BLaER1 treated with 17β-estradiol and CSF1 and Interleukin-3, amounts not matched to agents 10 nM and 100 nM (cell line): ENCODE measurements at regions not wholly inside any gene's neighbourhood (a gene's known extent, or its start where the extent isn't known, plus 50 kb on each side); places are given as distances from the start of the nearest gene placed in this dataset.

Experiments
- H3K27ac ChIP-seq, 11 experiments: shearing (Covaris generic); formaldehyde crosslinking; 2 replicates each; pipeline ENCODE4 v1.8.1; 2022
- H3K27me3 ChIP-seq, 11 experiments: shearing (Covaris generic); formaldehyde crosslinking; 2 replicates each; pipeline ENCODE4 v1.8.1; 2022
- H3K36me3 ChIP-seq, 11 experiments: shearing (Covaris generic); formaldehyde crosslinking; 2 replicates each; pipeline ENCODE4 v1.8.1; 2022
- H3K4me1 ChIP-seq, 10 experiments: shearing (Covaris generic); formaldehyde crosslinking; 2 replicates each; pipeline ENCODE4 v1.8.1; 2022
- H3K4me2 ChIP-seq, 11 experiments: shearing (Covaris generic); formaldehyde crosslinking; 2 replicates each; pipeline ENCODE4 v1.8.1; 2022
- H3K4me3 ChIP-seq, 10 experiments: shearing (Covaris generic); formaldehyde crosslinking; 2 replicates each; pipeline ENCODE4 v1.8.1; 2022
- H3K9ac ChIP-seq, 11 experiments: shearing (Covaris generic); formaldehyde crosslinking; 2 replicates each; pipeline ENCODE4 v1.8.1; 2022
- H3K9me3 ChIP-seq, 11 experiments: shearing (Covaris generic); formaldehyde crosslinking; replicated peaks in 1 of 11; 2 replicates each; pipeline ENCODE4 v1.8.1; 2022
- H4K20me1 ChIP-seq, 11 experiments: shearing (Covaris generic); formaldehyde crosslinking; 2 replicates each; pipeline ENCODE4 v1.8.1; 2022
- Cebpa-rat ChIP-seq, 11 experiments: shearing (Covaris generic); IDR thresholded peaks; 2 replicates each; pipeline ENCODE4 v1.8.1; 2022

DNA sequence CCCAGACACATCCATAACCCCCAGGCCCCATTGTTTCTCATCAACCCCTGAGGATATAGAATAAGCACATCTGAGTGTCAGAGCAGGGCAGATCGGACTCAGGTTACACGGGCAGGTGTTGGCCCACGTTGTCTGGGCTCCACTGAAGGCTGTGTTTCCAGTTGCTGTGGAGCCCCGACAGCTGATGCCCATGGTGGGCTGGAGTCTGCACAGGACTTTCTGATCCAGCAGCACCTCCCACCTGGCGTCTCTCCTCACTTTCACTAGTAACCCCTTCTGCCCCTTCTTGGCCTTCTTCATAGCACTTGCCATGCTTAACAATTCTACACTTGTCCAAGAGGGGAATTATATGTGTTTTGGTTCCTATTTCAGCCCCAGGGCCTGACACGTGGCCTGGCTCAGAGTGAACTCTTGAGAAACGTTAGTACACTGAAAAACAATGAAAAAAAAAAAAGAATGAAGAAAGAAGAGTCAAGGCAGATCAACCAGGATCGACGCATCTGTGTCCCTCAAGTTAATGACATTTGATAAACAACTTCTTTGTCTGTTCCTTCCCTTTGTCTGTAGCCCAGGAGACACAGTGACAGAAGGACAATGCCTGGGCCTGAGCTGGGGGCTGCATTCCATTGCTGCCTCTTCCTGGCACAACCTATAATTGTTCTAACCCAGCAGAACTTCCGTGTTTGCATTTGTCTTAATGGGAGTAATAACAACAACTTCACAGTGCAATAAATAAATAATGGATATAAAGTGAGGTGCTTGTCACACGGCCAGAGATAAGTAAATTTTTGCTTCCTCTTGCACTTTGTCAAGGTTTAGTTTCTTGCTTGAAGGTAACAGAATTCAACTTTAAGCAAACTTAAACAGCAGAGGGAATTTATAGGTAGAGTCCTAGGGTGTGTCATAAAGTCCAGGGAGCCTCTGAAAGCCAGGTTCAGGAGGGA is 224.2 kb upstream of the SSTR4 start:
- no peaks in the 10 kb centered on the region for H3K36me3 ChIP-seq
- no peaks in the 10 kb centered on the region for H3K4me1 ChIP-seq
- no peak for TF ChIP-seq Cebpa-rat (IDR thresholded peaks at IDR 0.05)
- H3K27ac ChIP-seq: no peak overlapping the region
- no peak overlapping the region for H3K9ac ChIP-seq
- H3K4me2 ChIP-seq: no peak overlapping the region
- H3K9me3 ChIP-seq: peaks cover 0 to 5% (median 0%) of the 10 kb centered on the region in 11 experiments; a peak in 1 of 22 replicates
- no peaks in the 10 kb centered on the region for H4K20me1 ChIP-seq
- H3K27me3 ChIP-seq: no peaks in the 10 kb centered on the region
- no peak overlapping the region for H3K4me3 ChIP-seq

- no peaks in the 10 kb centered on the region for H4K20me1 ChIP-seq
- no peaks in the 10 kb centered on the region for H3K4me1 ChIP-seq
- H3K27me3 ChIP-seq: no peaks in the 10 kb centered on the region
- no peak overlapping the region for H3K4me3 ChIP-seq
- H3K9ac ChIP-seq: no peak overlapping the region
- TF ChIP-seq Cebpa-rat (IDR thresholded peaks at IDR 0.05): no peak
- no peaks in the 10 kb centered on the region for H3K9me3 ChIP-seq
- no peak overlapping the region for H3K4me2 ChIP-seq
- H3K36me3 ChIP-seq: no peaks in the 10 kb centered on the region
- no peak overlapping the region for H3K27ac ChIP-seq
These were observed 220.5 kb upstream of the SSTR4 start for GRCh38 chr20:22814471-22815205.

DNA sequence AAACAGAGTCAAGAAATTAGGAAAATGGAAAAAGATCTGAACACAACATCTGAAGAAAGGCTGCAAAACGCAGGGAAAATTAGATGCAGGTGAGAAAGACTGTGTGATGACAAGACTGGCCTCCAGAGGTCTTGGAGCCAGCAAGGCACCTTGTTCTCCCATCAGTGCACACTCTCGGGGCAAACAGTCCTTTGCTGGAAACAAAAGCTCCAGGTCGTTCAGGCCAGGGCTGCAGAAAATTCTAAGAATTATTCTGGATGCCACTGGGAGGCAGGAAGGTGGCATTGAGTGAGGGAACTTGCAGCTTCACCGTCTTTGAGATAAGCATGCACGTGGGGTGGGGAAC is 219.9 kb upstream of the SSTR4 start:
- Histone ChIP-seq H3K9ac (no peak overlapping the region), H4K20me1 (no peaks in the 10 kb centered on the region)

DNA sequence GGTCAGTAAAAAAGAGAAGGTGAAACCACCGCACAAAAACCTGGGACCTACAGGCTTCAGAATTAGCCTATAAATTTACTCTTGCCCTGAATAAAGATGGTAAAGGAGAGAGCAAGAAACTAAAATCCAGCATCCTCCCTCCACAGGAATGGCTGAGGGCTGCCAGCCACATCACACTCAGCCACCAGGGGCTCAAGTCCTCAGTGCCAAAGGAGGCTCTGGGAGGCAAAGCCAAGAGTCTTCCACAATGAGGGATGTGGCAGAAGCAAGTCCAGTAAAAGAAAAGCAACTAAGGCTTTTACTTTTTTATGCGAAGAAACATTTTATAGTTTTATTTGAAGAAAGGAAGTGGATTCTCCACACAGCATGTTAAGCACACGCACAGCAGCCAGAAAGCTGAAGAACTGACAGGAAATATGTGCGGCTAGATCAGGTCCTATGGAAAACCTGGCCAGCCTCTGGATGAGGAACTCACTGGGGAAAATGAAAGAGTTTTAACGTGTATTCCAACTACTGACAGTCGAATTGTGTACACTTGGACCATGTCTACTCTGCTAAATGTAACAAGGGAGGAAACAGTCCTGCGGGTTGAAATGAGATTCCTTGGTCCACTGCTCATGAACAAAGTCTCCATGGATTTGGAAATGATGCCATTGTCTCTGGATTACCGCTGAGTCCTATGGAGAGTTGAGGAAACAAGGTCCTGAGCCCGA is 219.4 kb upstream of the SSTR4 start:
- Histone ChIP-seq H3K4me2 (no peak overlapping the region), H3K27ac (no peak overlapping the region), H3K36me3 (no peaks in the 10 kb centered on the region), H3K9ac (no peak overlapping the region), H4K20me1 (no peaks in the 10 kb centered on the region), H3K4me3 (no peak overlapping the region), H3K27me3 (no peaks in the 10 kb centered on the region), H3K4me1 (no peaks in the 10 kb centered on the region), H3K9me3 (no peaks in the 10 kb centered on the region)
- no peak for TF ChIP-seq Cebpa-rat (IDR thresholded peaks at IDR 0.05)

More for the DNA sequence above, 219.9 kb upstream of the SSTR4 start:
- Histone ChIP-seq H3K36me3 (no peaks in the 10 kb centered on the region), H3K4me1 (no peaks in the 10 kb centered on the region), H3K27me3 (no peaks in the 10 kb centered on the region), H3K9me3 (no peaks in the 10 kb centered on the region), H3K4me3 (no peak overlapping the region), H3K4me2 (no peak overlapping the region), H3K27ac (no peak overlapping the region)
- no peak for TF ChIP-seq Cebpa-rat (IDR thresholded peaks at IDR 0.05)

DNA sequence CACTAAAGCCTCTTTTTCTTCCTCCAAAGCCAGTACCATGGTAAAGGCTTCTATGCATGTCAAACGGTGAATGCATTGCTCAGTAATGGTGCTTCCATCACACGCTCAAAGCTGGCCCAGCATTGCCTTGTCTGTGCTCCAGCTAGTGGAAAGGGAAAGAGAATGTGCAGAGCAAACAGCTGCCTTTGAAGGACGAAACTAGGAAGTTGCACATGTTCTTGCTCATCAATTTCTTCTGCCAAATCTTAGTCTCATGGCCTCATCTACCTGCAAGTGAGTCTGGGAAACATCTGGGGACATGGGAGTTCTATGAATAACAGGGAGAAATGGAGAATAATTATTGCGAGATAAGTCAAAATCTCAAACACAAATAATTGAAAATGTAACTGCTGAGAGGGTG is 216.5 kb upstream of the SSTR4 start:
- Histone ChIP-seq H3K9ac (no peak overlapping the region), H3K4me3 (no peak overlapping the region), H3K27ac (no peak overlapping the region), H3K4me2 (no peak overlapping the region), H4K20me1 (no peaks in the 10 kb centered on the region), H3K36me3 (no peaks in the 10 kb centered on the region), H3K9me3 (no peaks in the 10 kb centered on the region), H3K27me3 (no peaks in the 10 kb centered on the region), H3K4me1 (peaks cover 0 to 3% (median 1%) of the 10 kb centered on the region in 10 experiments; a peak in 8 of 20 replicates)
- TF ChIP-seq Cebpa-rat (IDR thresholded peaks at IDR 0.05): no peak

- TF ChIP-seq Cebpa-rat (IDR thresholded peaks at IDR 0.05): no peak
- Histone ChIP-seq H4K20me1 (no peaks in the 10 kb centered on the region), H3K9ac (no peak overlapping the region), H3K9me3 (no peaks in the 10 kb centered on the region), H3K4me3 (no peak overlapping the region), H3K27ac (no peak overlapping the region), H3K4me2 (no peak overlapping the region), H3K36me3 (no peaks in the 10 kb centered on the region), H3K4me1 (peaks cover 0 to 8% (median 6%) of the 10 kb centered on the region in 10 experiments; a peak in 11 of 20 replicates), H3K27me3 (no peaks in the 10 kb centered on the region)
These were observed 216.0 kb upstream of the SSTR4 start for GRCh38 chr20:22819112-22819511.

GRCh38 chr20:22819784-22820183 is 215.3 kb upstream of the SSTR4 start:
- H4K20me1 ChIP-seq: no peaks in the 10 kb centered on the region
- no peak overlapping the region for H3K4me2 ChIP-seq
- H3K9me3 ChIP-seq: no peaks in the 10 kb centered on the region
- H3K4me1 ChIP-seq: peaks cover 0 to 12% (median 7%) of the 10 kb centered on the region in 10 experiments; a peak in 11 of 20 replicates
- H3K27ac ChIP-seq: no peak overlapping the region
- no peak overlapping the region for H3K9ac ChIP-seq
- TF ChIP-seq Cebpa-rat (IDR thresholded peaks at IDR 0.05): no peak
- H3K4me3 ChIP-seq: no peak overlapping the region
- H3K36me3 ChIP-seq: no peaks in the 10 kb centered on the region
- no peaks in the 10 kb centered on the region for H3K27me3 ChIP-seq

DNA sequence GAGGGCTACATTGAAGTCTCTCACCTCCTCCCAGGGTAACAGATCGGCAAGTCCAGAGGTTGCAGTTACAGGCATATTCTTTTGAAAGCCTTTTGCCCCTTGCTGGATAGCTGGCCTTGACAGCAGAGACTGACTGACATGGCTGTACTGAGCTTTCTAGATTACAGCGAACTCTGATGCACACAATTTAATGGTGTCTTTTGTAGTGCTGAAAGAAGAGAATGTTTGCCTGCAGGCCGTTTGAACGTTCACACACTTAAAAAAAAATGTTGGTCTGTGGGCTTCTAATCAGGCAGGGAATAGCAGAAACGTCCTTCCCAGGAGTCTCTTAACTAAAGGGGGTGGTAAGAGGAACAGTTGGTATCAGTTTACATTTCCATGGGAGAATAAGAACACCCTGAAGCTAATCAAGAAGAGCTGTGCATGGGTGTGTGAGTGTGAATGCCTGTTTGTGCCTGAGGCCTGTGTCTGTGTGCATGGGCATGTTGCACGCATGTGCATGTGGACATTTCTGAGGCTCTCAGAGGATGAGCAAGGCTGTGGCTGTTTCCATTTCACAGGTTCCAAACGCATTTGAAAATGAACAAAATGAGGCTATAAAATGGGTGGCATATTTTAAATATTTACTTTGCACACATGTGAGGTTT is 213.9 kb upstream of the SSTR4 start:
- no peak overlapping the region for H3K27ac ChIP-seq
- no peaks in the 10 kb centered on the region for H3K9me3 ChIP-seq
- H3K4me2 ChIP-seq: no peak overlapping the region
- no peaks in the 10 kb centered on the region for H3K36me3 ChIP-seq
- H3K4me1 ChIP-seq: peaks cover 0 to 12% (median 7%) of the 10 kb centered on the region in 10 experiments; a peak in 11 of 20 replicates
- no peak overlapping the region for H3K9ac ChIP-seq
- no peak overlapping the region for H3K4me3 ChIP-seq
- H3K27me3 ChIP-seq: no peaks in the 10 kb centered on the region
- no peaks in the 10 kb centered on the region for H4K20me1 ChIP-seq
- no peak for TF ChIP-seq Cebpa-rat (IDR thresholded peaks at IDR 0.05)

- TF ChIP-seq Cebpa-rat (IDR thresholded peaks at IDR 0.05): no peak
- H3K4me2 ChIP-seq: no peak overlapping the region
- H3K27me3 ChIP-seq: no peaks in the 10 kb centered on the region
- no peak overlapping the region for H3K4me3 ChIP-seq
- no peaks in the 10 kb centered on the region for H4K20me1 ChIP-seq
- no peak overlapping the region for H3K9ac ChIP-seq
- H3K9me3 ChIP-seq: no peaks in the 10 kb centered on the region
- H3K27ac ChIP-seq: no peak overlapping the region
- no peaks in the 10 kb centered on the region for H3K36me3 ChIP-seq
- peaks cover 0 to 12% (median 7%) of the 10 kb centered on the region in 10 experiments; a peak in 11 of 20 replicates for H3K4me1 ChIP-seq
These were observed 213.3 kb upstream of the SSTR4 start for GRCh38 chr20:22821796-22822195.
